ENCODE measurements at regions not wholly inside any gene's neighbourhood (a gene's known extent, or its start where the extent isn't known, plus 50 kb on each side); places are given as distances from the start of the nearest gene placed in this dataset.

- in situ Hi-C loops (cut with HindIII; ENCODE audit: low pct_unique_long_range_greater_than_20kb, low sequenced_read_pairs) (no loop called here), intact Hi-C loops (cut with micrococcal nuclease; ENCODE audit: unreplicated experiment) (no loop called here)
- ATAC-seq (no peak), DNase-seq (ENCODE audit: low read depth, low spot score) (no peak)
- Histone ChIP-seq H3K36me3 (ENCODE audit: control insufficient read depth, insufficient read depth, low read length) (no peaks in the 10 kb centered on the region), H3K4me1 (ENCODE audit: control insufficient read depth, insufficient read depth, low read length) (no peaks in the 10 kb centered on the region), H3K27me3 (ENCODE audit: control insufficient read depth, insufficient read depth, low read length) (no peaks in the 10 kb centered on the region), H3K4me3 (ENCODE audit: low read depth in 2 of 2, low read length in 2 of 2) (no peak overlapping the region), H3K27ac (ENCODE audit: low read length) (no peak overlapping the region), H3K9me3 (ENCODE audit: control insufficient read depth, insufficient read depth, low read depth, low read length) (no peaks in the 10 kb centered on the region)
- ChIA-PET CTCF (no interaction called here), POLR2A (no interaction called here)
- no peak for TF ChIP-seq TCF7L2 (IDR thresholded peaks at IDR 0.05; ENCODE audit: low read depth, low read length)
- TF ChIP-seq SIN3A (IDR thresholded peaks at IDR 0.05; ENCODE audit: borderline replicate concordance, insufficient read depth, low read depth, low read length): no peak
- no peak for TF ChIP-seq CTCF (IDR thresholded peaks at IDR 0.05)
- TF ChIP-seq REST (IDR thresholded peaks at IDR 0.05; ENCODE audit: insufficient read depth in 1 of 2, low read depth in 2 of 2, low read length in 1 of 2): no peak
- no peak for TF ChIP-seq POLR2AphosphoS5 (IDR thresholded peaks at IDR 0.05; ENCODE audit: low read depth, low read length)
- no TSS peak for BruUV-seq (replicated peaks)
These were observed 1336.7 kb downstream of the CDH11 start for GRCh38 chr16:63785170-63785569.

- intact Hi-C loops (cut with micrococcal nuclease; ENCODE audit: unreplicated experiment): no loop called here
These were observed 1345.4 kb downstream of the CDH11 start for GRCh38 chr16:63776437-63776836.

More at GRCh38 chr16:63776437-63776836, 1345.4 kb downstream of the CDH11 start:
- Histone ChIP-seq H3K27me3 (ENCODE audit: control insufficient read depth, insufficient read depth, low read length) (no peaks in the 10 kb centered on the region), H3K27ac (ENCODE audit: low read length) (no peak overlapping the region), H3K36me3 (ENCODE audit: control insufficient read depth, insufficient read depth, low read length) (no peaks in the 10 kb centered on the region), H3K4me3 (ENCODE audit: low read depth in 2 of 2, low read length in 2 of 2) (no peak overlapping the region), H3K9me3 (ENCODE audit: control insufficient read depth, insufficient read depth, low read depth, low read length) (no peaks in the 10 kb centered on the region), H3K4me1 (ENCODE audit: control insufficient read depth, insufficient read depth, low read length) (no peaks in the 10 kb centered on the region)
- in situ Hi-C loops (cut with HindIII; ENCODE audit: low pct_unique_long_range_greater_than_20kb, low sequenced_read_pairs): no loop called here
- BruUV-seq (replicated peaks): no TSS peak
- ChIA-PET POLR2A (no interaction called here), CTCF (no interaction called here)
- TF ChIP-seq REST (IDR thresholded peaks at IDR 0.05; ENCODE audit: insufficient read depth in 1 of 2, low read depth in 2 of 2, low read length in 1 of 2) (no peak), TCF7L2 (IDR thresholded peaks at IDR 0.05; ENCODE audit: low read depth, low read length) (no peak), SIN3A (IDR thresholded peaks at IDR 0.05; ENCODE audit: borderline replicate concordance, insufficient read depth, low read depth, low read length) (no peak), POLR2AphosphoS5 (IDR thresholded peaks at IDR 0.05; ENCODE audit: low read depth, low read length) (no peak), CTCF (IDR thresholded peaks at IDR 0.05) (no peak)
- DNase-seq (ENCODE audit: low read depth, low spot score) (no peak), ATAC-seq (no peak)
